T-cell (primary cell): ENCODE measurements at regions not wholly inside any gene's neighbourhood (a gene's known extent, or its start where the extent isn't known, plus 50 kb on each side); places are given as distances from the start of the nearest gene placed in this dataset.
"Not testable (repeated sequence)": the region's sequence is repeated elsewhere in the genome, so short reads cannot be mapped to it uniquely, and the experiment has no call there.

ENCODE experiments used
- ATAC-seq, 4 experiments: fragments of 200-7000 bp in 3 of 4; fragments of 150-1000 bp in 1 of 4; cut with Tn5 transposase; replicated peaks in 1 of 4; 1 replicate in 3 of 4; 2 replicates in 1 of 4; pipeline ENCODE4 v1.10.0; 2021; ENCODE audit warnings: moderate library complexity in 3 of 4, mild to moderate bottlenecking in 2 of 4, moderate number of reproducible peaks in 1 of 4
- CTCF ChIA-PET, 2 donors: fragments of 300-600 bp; sonication (Branson Sonifier 250); formaldehyde crosslinking; loops; one replicate each; lab custom pipeline; 2022; ENCODE audit warnings: antibody characterized with exemption in 2 of 2; lab: Charles Lee
- POLR2A ChIA-PET, 2 donors: fragments of 300-600 bp; sonication (Branson Sonifier 250); formaldehyde crosslinking; loops; one replicate each; lab custom pipeline; 2022; ENCODE audit warnings: antibody characterized with exemption in 2 of 2; lab: Charles Lee
- DNase-seq, 35 experiments: peaks; one replicate each; pipeline versions ENCODE4 v3.0.0 to v3.0.0-alpha.2; 2013 to 2023
- H3K27ac ChIP-seq: one replicate; pipeline ENCODE4 v1.5.1; 2013; ENCODE audit warnings: low read length
- H3K27me3 ChIP-seq, 2 experiments: replicated peaks in 1 of 2; 1 replicate in 1 of 2; 2 replicates in 1 of 2; pipeline versions ENCODE4 v1.6.1 to v1.7.0; 2013; ENCODE audit warnings: low read length in 1 of 2, mixed read lengths in 1 of 2; ENCODE audit not compliant: control insufficient read depth in 2 of 2, insufficient read depth in 2 of 2; ENCODE audit errors: extremely low read depth in 1 of 2
- H3K36me3 ChIP-seq, 2 donors: 1 replicate in 1 of 2; 2 replicates in 1 of 2; pipeline versions ENCODE4 v1.6.1 to v1.7.0; 2013; ENCODE audit warnings: low read length in 1 of 2; ENCODE audit not compliant: control insufficient read depth in 2 of 2, insufficient read depth in 1 of 2; ENCODE audit errors: extremely low read depth in 1 of 2
- H3K4me1 ChIP-seq, 2 experiments: 1 replicate in 1 of 2; 2 replicates in 1 of 2; pipeline versions ENCODE4 v1.6.1 to v1.7.0; 2013; ENCODE audit warnings: low read length in 2 of 2, mixed read lengths in 1 of 2; ENCODE audit not compliant: insufficient read depth in 2 of 2, control insufficient read depth in 1 of 2; ENCODE audit errors: extremely low read depth in 1 of 2
- H3K4me3 ChIP-seq, 2 donors: 1 replicate in 1 of 2; 2 replicates in 1 of 2; pipeline versions ENCODE4 v1.5.1 to v1.7.0; 2013; ENCODE audit warnings: mild to moderate bottlenecking in 2 of 2, low read length in 1 of 2, moderate library complexity in 1 of 2; ENCODE audit not compliant: control insufficient read depth in 1 of 2; ENCODE audit errors: extremely low read depth in 1 of 2
- H3K9me3 ChIP-seq: 2 replicates; pipeline ENCODE4 v1.7.0; 2013
- H3K27ac Mint-ChIP-seq, 2 donors: one replicate each; pipeline ENCODE4 v1.8.0; 2020 to 2021; ENCODE audit warnings: mild to moderate bottlenecking in 2 of 2, mixed read lengths in 2 of 2
- H3K27me3 Mint-ChIP-seq, 2 donors: one replicate each; pipeline ENCODE4 v1.8.0; 2021 to 2022; ENCODE audit warnings: mixed read lengths in 2 of 2
- H3K36me3 Mint-ChIP-seq: one replicate; pipeline ENCODE4 v1.8.0; 2021; ENCODE audit warnings: mixed read lengths
- H3K4me1 Mint-ChIP-seq, 3 donors: one replicate each; pipeline ENCODE4 v1.8.0; 2020 to 2022; ENCODE audit warnings: mixed read lengths in 3 of 3, mild to moderate bottlenecking in 1 of 3
- H3K4me3 Mint-ChIP-seq, 3 donors: one replicate each; pipeline ENCODE4 v1.8.0; 2020 to 2022; ENCODE audit warnings: mild to moderate bottlenecking in 3 of 3, mixed read lengths in 3 of 3, moderate library complexity in 3 of 3
- H3K9me3 Mint-ChIP-seq, 3 donors: one replicate each; pipeline ENCODE4 v1.8.0; 2020 to 2022; ENCODE audit warnings: mixed read lengths in 3 of 3
- WGBS: methylation state at CpG from one replicate; pipeline ENCODE4 v1.1.5; 2013; ENCODE audit warnings: missing lambda C conversion rate; ENCODE audit not compliant: insufficient coverage; 5-methylcytosine and 5-hydroxymethylcytosine counted together

DNA sequence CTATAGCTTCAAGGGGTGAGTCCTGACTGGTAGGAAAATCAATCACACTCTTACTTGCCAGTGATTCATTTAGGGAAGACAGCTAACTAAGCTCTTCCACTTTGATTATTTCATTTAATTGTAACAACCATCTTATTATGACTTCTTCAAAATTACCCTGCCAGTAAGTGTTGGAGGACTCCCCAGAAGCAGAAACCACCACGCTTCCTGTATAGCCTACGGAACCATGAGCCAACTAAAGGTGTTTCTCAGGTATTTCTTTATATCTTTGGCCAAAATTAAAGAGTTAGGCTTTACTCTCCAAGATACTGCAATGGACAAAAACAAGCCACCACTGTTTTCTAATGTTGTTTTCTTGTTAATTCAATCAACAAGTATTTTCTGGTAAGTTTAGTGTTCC lies 61.0 kb downstream of the FOXD4L5 start:
- H3K4me3 ChIP-seq, H3K36me3 Mint-ChIP-seq, H3K27me3 ChIP-seq, H3K27ac Mint-ChIP-seq, POLR2A ChIA-PET, H3K4me3 Mint-ChIP-seq, H3K4me1 Mint-ChIP-seq, H3K36me3 ChIP-seq, CTCF ChIA-PET, H3K9me3 ChIP-seq, H3K9me3 Mint-ChIP-seq, H3K27ac ChIP-seq, ATAC-seq, H3K27me3 Mint-ChIP-seq, H3K4me1 ChIP-seq: not testable (repeated sequence)
- WGBS = no CpG with 5 or more reads among the region's 2 CpGs
- peak in 11 of 35 experiments; percentile 0 to 7 (median 0) for DNase-seq

GRCh38 chr9:65208834-65209233 lies 76.2 kb downstream of the FOXD4L5 start:
- H3K27me3 Mint-ChIP-seq, H3K27ac ChIP-seq, H3K4me1 ChIP-seq, ATAC-seq, DNase-seq, H3K4me3 ChIP-seq, H3K36me3 Mint-ChIP-seq, H3K27me3 ChIP-seq, H3K9me3 ChIP-seq, H3K27ac Mint-ChIP-seq, CTCF ChIA-PET, H3K9me3 Mint-ChIP-seq, H3K4me1 Mint-ChIP-seq, POLR2A ChIA-PET, H3K4me3 Mint-ChIP-seq, H3K36me3 ChIP-seq: not testable (repeated sequence)

DNA sequence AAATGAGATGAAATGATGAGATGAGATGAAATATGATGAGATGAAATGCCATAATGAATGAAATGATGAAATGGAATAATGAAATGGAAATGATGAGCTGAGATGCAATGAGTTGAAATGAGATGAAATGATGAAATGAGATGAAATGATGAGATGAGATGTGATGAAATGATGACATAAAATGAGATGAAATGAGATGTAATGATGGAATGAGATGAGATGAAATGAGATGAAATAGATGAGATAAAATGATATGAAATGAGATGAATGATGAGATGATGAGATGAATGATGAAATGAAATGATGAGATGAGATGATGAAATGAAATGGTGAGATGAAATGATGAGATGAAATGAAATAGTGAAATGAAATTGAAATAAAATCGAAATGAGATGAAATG lies 77.7 kb downstream of the FOXD4L5 start:
- H3K27me3 Mint-ChIP-seq, H3K27me3 ChIP-seq, H3K9me3 ChIP-seq, H3K4me1 ChIP-seq, H3K27ac ChIP-seq, H3K4me3 Mint-ChIP-seq, H3K4me3 ChIP-seq, H3K4me1 Mint-ChIP-seq, CTCF ChIA-PET, POLR2A ChIA-PET, DNase-seq, ATAC-seq, H3K9me3 Mint-ChIP-seq, H3K27ac Mint-ChIP-seq, H3K36me3 Mint-ChIP-seq, H3K36me3 ChIP-seq: not testable (repeated sequence)
- no CpG with 5 or more reads among the region's 1 CpG for WGBS

GRCh38 chr9:65205853-65206252 lies 79.2 kb downstream of the FOXD4L5 start:
- DNase-seq, H3K4me3 ChIP-seq, H3K36me3 ChIP-seq, CTCF ChIA-PET, H3K9me3 ChIP-seq, H3K27ac ChIP-seq, H3K9me3 Mint-ChIP-seq, H3K4me1 ChIP-seq, H3K36me3 Mint-ChIP-seq, H3K27me3 Mint-ChIP-seq, H3K27me3 ChIP-seq, H3K27ac Mint-ChIP-seq, ATAC-seq, H3K4me3 Mint-ChIP-seq, POLR2A ChIA-PET, H3K4me1 Mint-ChIP-seq: not testable (repeated sequence)
- no CpG with 5 or more reads among the region's 1 CpG for WGBS

DNA sequence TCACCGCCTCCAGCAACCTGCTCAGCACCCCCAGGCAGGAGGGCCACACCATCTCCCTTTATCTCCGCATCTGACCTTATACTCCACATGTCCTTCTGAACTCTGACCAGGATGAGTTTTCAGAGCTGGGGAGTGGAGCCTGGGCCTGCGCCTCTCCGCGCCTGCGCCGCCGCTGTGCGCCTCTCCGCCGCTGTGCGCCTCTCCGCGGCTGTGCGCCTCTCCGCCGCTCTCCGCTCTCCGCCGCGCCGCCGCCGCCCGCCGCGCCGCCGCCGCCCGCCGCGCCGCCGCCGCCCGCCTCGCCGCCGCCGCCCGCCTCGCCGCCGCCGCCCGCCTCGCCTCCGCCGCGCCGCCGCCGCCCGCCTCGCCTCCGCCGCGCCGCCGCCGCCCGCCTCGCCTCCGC lies 89.2 kb downstream of the FOXD4L5 start:
- CTCF ChIA-PET, H3K4me3 Mint-ChIP-seq: not testable (repeated sequence)

DNA sequence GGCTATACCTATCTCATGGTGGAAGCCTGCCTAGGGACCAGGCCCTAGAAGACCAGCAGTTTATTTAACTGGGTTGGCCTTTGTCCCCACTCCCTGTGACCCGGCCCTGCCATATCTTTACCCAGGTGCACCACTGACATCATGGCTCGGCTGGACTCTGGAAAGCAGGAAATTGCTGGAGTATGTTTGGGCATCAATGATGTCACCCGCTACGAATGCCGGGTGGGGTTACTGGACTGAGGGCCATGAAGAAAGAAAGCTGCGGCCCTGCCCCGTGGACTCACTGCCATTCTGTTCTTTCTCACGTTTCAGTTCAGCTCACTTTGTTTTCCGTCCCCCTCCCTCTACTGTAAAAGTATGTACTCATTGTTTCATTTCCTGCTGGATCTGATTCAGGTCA lies 129.1 kb downstream of the FOXD4L5 start:
- H3K4me1 ChIP-seq, ATAC-seq, H3K36me3 ChIP-seq, H3K4me3 Mint-ChIP-seq, POLR2A ChIA-PET, H3K36me3 Mint-ChIP-seq, H3K4me3 ChIP-seq, H3K9me3 ChIP-seq, H3K27ac Mint-ChIP-seq, CTCF ChIA-PET, DNase-seq, H3K4me1 Mint-ChIP-seq, H3K27me3 ChIP-seq, H3K27ac ChIP-seq, H3K9me3 Mint-ChIP-seq, H3K27me3 Mint-ChIP-seq: not testable (repeated sequence)
- WGBS = no CpG with 5 or more reads among the region's 9 CpGs

More for the DNA sequence above, 89.2 kb downstream of the FOXD4L5 start:
- H3K4me1 ChIP-seq, H3K4me3 ChIP-seq, H3K9me3 ChIP-seq, H3K4me1 Mint-ChIP-seq, ATAC-seq, H3K9me3 Mint-ChIP-seq, POLR2A ChIA-PET, H3K27ac Mint-ChIP-seq, H3K27ac ChIP-seq, H3K27me3 Mint-ChIP-seq, DNase-seq, H3K27me3 ChIP-seq, H3K36me3 ChIP-seq, H3K36me3 Mint-ChIP-seq: not testable (repeated sequence)
- WGBS = no CpG with 5 or more reads among the region's 65 CpGs
